ENCODE measurements at regions not wholly inside any gene's neighbourhood (a gene's known extent, or its start where the extent isn't known, plus 50 kb on each side); places are given as distances from the start of the nearest gene placed in this dataset.

- no peak for DNase-seq (ENCODE audit: low read depth)
- no peak for TF ChIP-seq CTCF (IDR thresholded peaks at IDR 0.05; ENCODE audit: insufficient read depth, low read depth, low read length, missing control alignments)
- H3K4me3 ChIP-seq (ENCODE audit: low read depth, low read length) = no peak overlapping the region
These were observed 312.7 kb downstream of the ETAA1 start for GRCh38 chr2:67709835-67710234.

- TF ChIP-seq CTCF (IDR thresholded peaks at IDR 0.05; ENCODE audit: insufficient read depth, low read depth, low read length, missing control alignments) = no peak
- no peak overlapping the region for H3K4me3 ChIP-seq (ENCODE audit: low read depth, low read length)
- DNase-seq (ENCODE audit: low read depth) = no peak
These were observed 315.4 kb downstream of the ETAA1 start for GRCh38 chr2:67712484-67712883.

GRCh38 chr2:67713376-67713775 is 316.2 kb downstream of the ETAA1 start:
- TF ChIP-seq CTCF (IDR thresholded peaks at IDR 0.05; ENCODE audit: insufficient read depth, low read depth, low read length, missing control alignments) = no peak
- DNase-seq (ENCODE audit: low read depth) = no peak
- H3K4me3 ChIP-seq (ENCODE audit: low read depth, low read length) = no peak overlapping the region

- no peak overlapping the region for H3K4me3 ChIP-seq (ENCODE audit: low read depth, low read length)
- no peak for DNase-seq (ENCODE audit: low read depth)
- no peak for TF ChIP-seq CTCF (IDR thresholded peaks at IDR 0.05; ENCODE audit: insufficient read depth, low read depth, low read length, missing control alignments)
These were observed 319.8 kb downstream of the ETAA1 start for GRCh38 chr2:67716895-67717396.

- TF ChIP-seq CTCF (IDR thresholded peaks at IDR 0.05; ENCODE audit: insufficient read depth, low read depth, low read length, missing control alignments) = no peak
- H3K4me3 ChIP-seq (ENCODE audit: low read depth, low read length) = no peak overlapping the region
- DNase-seq (ENCODE audit: low read depth) = no peak
These were observed 320.6 kb downstream of the ETAA1 start for GRCh38 chr2:67717692-67718091.

- no peak overlapping the region for H3K4me3 ChIP-seq (ENCODE audit: low read depth, low read length)
- TF ChIP-seq CTCF (IDR thresholded peaks at IDR 0.05; ENCODE audit: insufficient read depth, low read depth, low read length, missing control alignments) = no peak
- no peak for DNase-seq (ENCODE audit: low read depth)
These were observed 322.2 kb downstream of the ETAA1 start for GRCh38 chr2:67719351-67719750.

- DNase-seq (ENCODE audit: low read depth) = no peak
- H3K4me3 ChIP-seq (ENCODE audit: low read depth, low read length) = no peak overlapping the region
- no peak for TF ChIP-seq CTCF (IDR thresholded peaks at IDR 0.05; ENCODE audit: insufficient read depth, low read depth, low read length, missing control alignments)
These were observed 324.4 kb downstream of the ETAA1 start for GRCh38 chr2:67721516-67721915.

All from GM12865 (cell line).